BJ (cell line): ENCODE measurements at regions not wholly inside any gene's neighbourhood (a gene's known extent, or its start where the extent isn't known, plus 50 kb on each side); places are given as distances from the start of the nearest gene placed in this dataset.

Experiments
- CTCF ChIA-PET: fragments of 350-600 bp; formaldehyde crosslinking; extraction: SDS; loops from one replicate; lab custom pipeline; 2021; ENCODE audit warnings: antibody characterized with exemption, inconsistent platforms; lab: Yijun Ruan, JAX
- POLR2A ChIA-PET: fragments of 300-600 bp; sonication (Branson Sonifier 250); formaldehyde crosslinking; extraction: SDS; loops from one replicate; lab custom pipeline; 2021; ENCODE audit warnings: antibody characterized with exemption; lab: Charles Lee
- DNase-seq: peaks from one replicate; pipeline ENCODE4 v3.0.0-alpha.2; 2011; ENCODE audit warnings: low read depth
- H3K27me3 ChIP-seq: 2 replicates; pipeline ENCODE4 v1.6.0; 2011; ENCODE audit warnings: low read length; ENCODE audit not compliant: control insufficient read depth, insufficient read depth
- H3K36me3 ChIP-seq: 2 replicates; pipeline ENCODE4 v1.5.1; 2011; ENCODE audit warnings: low read length; ENCODE audit not compliant: control insufficient read depth, insufficient read depth
- H3K4me3 ChIP-seq: 2 replicates; pipeline ENCODE4 v1.5.1; 2011; ENCODE audit warnings: low read depth, mild to moderate bottlenecking, control low read depth, low read length
- CTCF ChIP-seq: IDR thresholded peaks from 2 replicates; pipeline ENCODE4 v1.5.1; 2011; ENCODE audit warnings: low read depth, mild to moderate bottlenecking, control low read depth, inconsistent platforms, low read length, moderate library complexity; ENCODE audit not compliant: insufficient read depth

- CTCF ChIA-PET, result no interaction called here
- Histone ChIP-seq H3K4me3 (no peak overlapping the region), H3K27me3 (no peaks in the 10 kb centered on the region), H3K36me3 (no peaks in the 10 kb centered on the region)
- DNase-seq, result no peak
- POLR2A ChIA-PET, result no interaction called here
- no peak for TF ChIP-seq CTCF
Observed at GRCh38 chr13:83613524-83613923, 268.8 kb downstream of the SLITRK1 start.

GRCh38 chr13:83601539-83601938, 280.7 kb downstream of the SLITRK1 start:
- no peak for TF ChIP-seq CTCF
- ChIA-PET POLR2A (no interaction called here), CTCF (no interaction called here)
- no peaks in the 10 kb centered on the region for H3K27me3 ChIP-seq
- no peaks in the 10 kb centered on the region for H3K36me3 ChIP-seq
- H3K4me3 ChIP-seq, result no peak overlapping the region
- no peak for DNase-seq

GRCh38 chr13:83592095-83592494, 290.2 kb downstream of the SLITRK1 start:
- Histone ChIP-seq H3K27me3 (no peaks in the 10 kb centered on the region), H3K36me3 (no peaks in the 10 kb centered on the region), H3K4me3 (no peak overlapping the region)
- ChIA-PET CTCF (no interaction called here), POLR2A (no interaction called here)
- TF ChIP-seq CTCF, result no peak
- no peak for DNase-seq

- TF ChIP-seq CTCF, result no peak
- ChIA-PET CTCF (interaction anchor here (0.6 kb wide), 1 partner anchor 146 kb away, joined by 4 read pairs; no protein-coding TSS in a partner anchor), POLR2A (no interaction called here)
- Histone ChIP-seq H3K27me3 (no peaks in the 10 kb centered on the region), H3K4me3 (no peak overlapping the region), H3K36me3 (no peaks in the 10 kb centered on the region)
- DNase-seq, result no peak
Observed at GRCh38 chr13:83589814-83590213, 292.5 kb downstream of the SLITRK1 start.

- Histone ChIP-seq H3K4me3 (no peak overlapping the region), H3K27me3 (no peaks in the 10 kb centered on the region), H3K36me3 (no peaks in the 10 kb centered on the region)
- CTCF ChIA-PET, result no interaction called here
- POLR2A ChIA-PET, result no interaction called here
- TF ChIP-seq CTCF, result no peak
- no peak for DNase-seq
Observed at GRCh38 chr13:83577183-83577582, 305.1 kb downstream of the SLITRK1 start.
